GM12878 (cell line): ENCODE measurements at regions not wholly inside any gene's neighbourhood (a gene's known extent, or its start where the extent isn't known, plus 50 kb on each side); places are given as distances from the start of the nearest gene placed in this dataset.

Experiments
- ATAC-seq: fragments of 200-7000 bp; cut with Tn5 transposase; 3 replicates; pipeline ENCODE4 v1.9.1; 2020; ENCODE audit warnings: mild to moderate bottlenecking, moderate library complexity
- BruUV-seq: library from RNA; stranded (reverse); fragments of 400-500 nt; replicated peaks from 2 replicates; lab custom pipeline; 2021; lab: Mats Ljungman, UMichigan
- CTCF ChIA-PET: fragments of 300-600 bp; sonication (Branson Sonifier 250); formaldehyde crosslinking; extraction: SDS; loops from one replicate; lab custom pipeline; 2021; ENCODE audit warnings: inconsistent platforms; lab: Yijun Ruan, JAX
- POLR2A ChIA-PET: fragments of 350-600 bp; formaldehyde crosslinking; extraction: SDS; loops from one replicate; lab custom pipeline; 2021; ENCODE audit warnings: inconsistent platforms; lab: Charles Lee
- RAD21 ChIA-PET: fragments of 300-600 bp; sonication (Branson Sonifier 250); formaldehyde crosslinking; loops from one replicate; lab custom pipeline; 2023; ENCODE audit warnings: antibody characterized with exemption; ENCODE audit not compliant: unreplicated experiment; lab: Charles Lee
- SMC1A ChIA-PET: fragments of 300-600 bp; sonication (Branson Sonifier 250); formaldehyde crosslinking; loops from one replicate; lab custom pipeline; 2023; ENCODE audit not compliant: unreplicated experiment, uncharacterized antibody; lab: Charles Lee
- DNase-seq: peaks from one replicate; pipeline ENCODE4 v3.0.0-alpha.2; 2011; ENCODE audit warnings: low read depth, low spot score
- FAIRE-seq: peaks from 3 replicates; lab custom pipeline; 2011; peaks lifted over from hg19 to GRCh38; lab: Jason Lieb, UNC
- H2AFZ ChIP-seq: 2 replicates; pipeline ENCODE4 v1.6.0; 2011; ENCODE audit warnings: low read depth, low read length, control low read depth; ENCODE audit not compliant: control insufficient read depth
- H3K27ac ChIP-seq: 2 replicates; pipeline ENCODE4 v1.5.1; 2011; ENCODE audit warnings: control low read depth; ENCODE audit not compliant: control insufficient read depth, insufficient read depth
- H3K27me3 ChIP-seq, 2 experiments: replicated peaks in 1 of 2; 2 replicates each; pipeline versions ENCODE4 v1.6.0 to v1.6.1; 2011; ENCODE audit warnings: low read length in 1 of 2; ENCODE audit not compliant: control insufficient read depth in 2 of 2, insufficient read depth in 2 of 2
- H3K36me3 ChIP-seq, 2 experiments: 2 replicates each; pipeline ENCODE4 v1.5.1; 2011; ENCODE audit warnings: low read length in 1 of 2; ENCODE audit not compliant: control insufficient read depth in 2 of 2, insufficient read depth in 2 of 2
- H3K4me1 ChIP-seq: 2 replicates; pipeline ENCODE4 v1.6.1; 2011; ENCODE audit warnings: mild to moderate bottlenecking, low read length, moderate library complexity, mixed read lengths; ENCODE audit not compliant: control insufficient read depth, insufficient read depth
- H3K4me2 ChIP-seq: 2 replicates; pipeline ENCODE4 v1.6.0; 2011; ENCODE audit warnings: control low read depth; ENCODE audit not compliant: control insufficient read depth, insufficient read depth
- H3K4me3 ChIP-seq: fragments of 200-600 bp; sonication (generic); 2 replicates; pipeline ENCODE4 v1.5.1; 2016
- H3K79me2 ChIP-seq: 2 replicates; pipeline ENCODE4 v1.6.0; 2011; ENCODE audit warnings: low read length; ENCODE audit not compliant: control insufficient read depth, insufficient read depth
- H3K9ac ChIP-seq: 2 replicates; pipeline ENCODE4 v1.8.0; 2011; ENCODE audit warnings: low read length, control low read depth, mixed read lengths; ENCODE audit not compliant: control insufficient read depth, insufficient read depth
- H3K9me3 ChIP-seq: replicated peaks from 3 replicates; pipeline ENCODE4 v1.5.1; 2011; ENCODE audit warnings: mild to moderate bottlenecking, low read length; ENCODE audit not compliant: control insufficient read depth, insufficient read depth
- H4K20me1 ChIP-seq: 2 replicates; pipeline ENCODE4 v1.6.0; 2011; ENCODE audit not compliant: control insufficient read depth, insufficient read depth
- ASH2L ChIP-seq: fragments of 300-600, 200-600 bp; sonication (generic); IDR thresholded peaks from 2 replicates; pipeline ENCODE4 v1.6.1; 2017; ENCODE audit warnings: low read depth, mild to moderate bottlenecking, borderline replicate concordance
- CEBPB ChIP-seq, 2 experiments: fragments of 150-350 bp in 1 of 2; IDR thresholded peaks; 2 replicates each; pipeline ENCODE4 v1.6.1; 2012 to 2014; ENCODE audit warnings: low read depth in 2 of 2, low read length in 2 of 2, borderline replicate concordance in 1 of 2, inconsistent platforms in 1 of 2
- EGR1 ChIP-seq, 2 experiments: IDR thresholded peaks; 1 replicate in 1 of 2; 2 replicates in 1 of 2; pipeline ENCODE4 v1.6.1; 2011 to 2012; ENCODE audit warnings: low read depth in 2 of 2, low read length in 2 of 2, borderline replicate concordance in 1 of 2, mild to moderate bottlenecking in 1 of 2, moderate library complexity in 1 of 2
- IKZF2 ChIP-seq, 2 experiments: fragments of 450-650 bp; IDR thresholded peaks; 2 replicates each; pipeline ENCODE4 v1.6.1; 2017; ENCODE audit warnings: mild to moderate bottlenecking in 2 of 2, moderate library complexity in 2 of 2
- KDM1A ChIP-seq: fragments of 200-600 bp; sonication (generic); IDR thresholded peaks from 2 replicates; pipeline ENCODE4 v1.6.1; 2016; ENCODE audit warnings: borderline replicate concordance
- NR2C2 ChIP-seq: IDR thresholded peaks from 2 replicates; pipeline ENCODE4 v1.6.1; 2011; ENCODE audit warnings: borderline replicate concordance, low read depth; ENCODE audit not compliant: control insufficient read depth, insufficient read length
- RBBP5 ChIP-seq: fragments of 200-600 bp; sonication (generic); conservative IDR thresholded peaks from 2 replicates; pipeline ENCODE4 v1.6.1; 2016
- RELA ChIP-seq: fragments of 450-650 bp; IDR thresholded peaks from 2 replicates; pipeline ENCODE4 v1.8.0; 2014; ENCODE audit warnings: borderline replicate concordance; ENCODE audit not compliant: partially characterized antibody
- SIN3A ChIP-seq: IDR thresholded peaks from 2 replicates; pipeline ENCODE4 v1.6.1; 2012; ENCODE audit warnings: low read depth, low read length, improper control_type of control experiment
- STAT3 ChIP-seq: IDR thresholded peaks from 2 replicates; pipeline ENCODE4 v1.6.1; 2011; ENCODE audit warnings: low read depth, low read length, improper control_type of control experiment
- TBL1XR1 ChIP-seq: IDR thresholded peaks from 2 replicates; pipeline ENCODE4 v1.6.1; 2012; ENCODE audit warnings: low read depth, low read length, improper control_type of control experiment
- TCF12 ChIP-seq: IDR thresholded peaks from 2 replicates; pipeline ENCODE4 v1.6.1; 2011; ENCODE audit warnings: low read depth, mild to moderate bottlenecking, low read length
- WGBS: methylation state at CpG from one replicate; pipeline ENCODE4 v1.1.6; 2016; ENCODE audit warnings: low lambda C conversion rate; ENCODE audit not compliant: insufficient replicate concordance, insufficient coverage; ENCODE audit errors: missing lambda C conversion rate; 5-methylcytosine and 5-hydroxymethylcytosine counted together
- in situ Hi-C: fragments of 300-500 bp; cut with MboI; formaldehyde crosslinking; loops from 9 replicates; pipeline ENCODE4 v1.14.3; 2018; ENCODE audit warnings: mixed read lengths
- intact Hi-C: fragments of 100-400 bp; cut with micrococcal nuclease; formaldehyde crosslinking; loops from one replicate; pipeline ENCODE4 v1.14.2; 2022; ENCODE audit not compliant: unreplicated experiment
- TF ChIP-seq, protein P1 (sequence below): fragments of 450-650 bp; IDR thresholded peaks from 2 replicates; pipeline ENCODE4 v1.6.1; 2017; ENCODE audit warnings: mild to moderate bottlenecking, moderate library complexity
- TF ChIP-seq, protein P2 (sequence below): fragments of 450-650 bp; IDR thresholded peaks from 2 replicates; pipeline ENCODE4 v1.6.1; 2017; ENCODE audit warnings: antibody characterized with exemption, mild to moderate bottlenecking, moderate library complexity
- TF ChIP-seq, protein P3 (sequence below): fragments of 450-650 bp; IDR thresholded peaks from 2 replicates; pipeline ENCODE4 v1.6.1; 2018; ENCODE audit warnings: mild to moderate bottlenecking, low read depth, moderate library complexity; ENCODE audit not compliant: partially characterized antibody

DNA sequence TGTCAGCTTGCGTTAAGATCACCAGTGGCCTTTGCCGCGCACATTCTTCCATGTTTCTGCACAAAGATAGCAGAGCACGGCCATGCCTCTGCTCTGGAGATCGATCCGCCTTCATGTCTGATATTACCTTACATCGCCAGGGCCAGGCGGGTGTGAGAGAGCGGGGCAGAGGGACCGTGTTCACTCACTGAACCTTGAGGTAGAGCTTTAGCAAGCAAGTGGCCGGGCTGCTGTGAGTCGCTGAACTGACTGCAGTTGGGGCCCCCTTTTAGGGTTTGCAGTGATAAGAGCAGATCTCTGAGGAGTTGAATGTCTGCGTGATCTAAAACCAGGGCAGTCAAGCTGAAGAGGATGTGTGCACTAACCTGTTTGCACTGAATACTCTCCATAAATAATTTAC lies 275.4 kb upstream of the OBI1 start:
- in situ Hi-C loops (no loop called here), intact Hi-C loops (no loop called here)
- ATAC-seq (no peak), DNase-seq (no peak), FAIRE-seq (no peak)
- ChIA-PET CTCF (interaction anchor here (0.6 kb wide), 1 partner anchor 299 kb away, joined by 3 read pairs; no protein-coding TSS in a partner anchor), RAD21 (interaction anchor here (1.6 kb wide), 1 partner anchor 30 kb away, joined by 3 read pairs; no protein-coding TSS in a partner anchor), POLR2A (no interaction called here), SMC1A (interaction anchor here (1.9 kb wide), 1 partner anchor 44 kb away, joined by 4 read pairs; no protein-coding TSS in a partner anchor)
- H3K9ac ChIP-seq = no peak overlapping the region
- H3K36me3 ChIP-seq = no peaks in the 10 kb centered on the region
- no peak overlapping the region for H3K4me2 ChIP-seq
- H3K4me3 ChIP-seq = no peak overlapping the region
- no peak for TF ChIP-seq TCF12
- TF ChIP-seq NR2C2 = no peak
- TF ChIP-seq, protein P1, sequence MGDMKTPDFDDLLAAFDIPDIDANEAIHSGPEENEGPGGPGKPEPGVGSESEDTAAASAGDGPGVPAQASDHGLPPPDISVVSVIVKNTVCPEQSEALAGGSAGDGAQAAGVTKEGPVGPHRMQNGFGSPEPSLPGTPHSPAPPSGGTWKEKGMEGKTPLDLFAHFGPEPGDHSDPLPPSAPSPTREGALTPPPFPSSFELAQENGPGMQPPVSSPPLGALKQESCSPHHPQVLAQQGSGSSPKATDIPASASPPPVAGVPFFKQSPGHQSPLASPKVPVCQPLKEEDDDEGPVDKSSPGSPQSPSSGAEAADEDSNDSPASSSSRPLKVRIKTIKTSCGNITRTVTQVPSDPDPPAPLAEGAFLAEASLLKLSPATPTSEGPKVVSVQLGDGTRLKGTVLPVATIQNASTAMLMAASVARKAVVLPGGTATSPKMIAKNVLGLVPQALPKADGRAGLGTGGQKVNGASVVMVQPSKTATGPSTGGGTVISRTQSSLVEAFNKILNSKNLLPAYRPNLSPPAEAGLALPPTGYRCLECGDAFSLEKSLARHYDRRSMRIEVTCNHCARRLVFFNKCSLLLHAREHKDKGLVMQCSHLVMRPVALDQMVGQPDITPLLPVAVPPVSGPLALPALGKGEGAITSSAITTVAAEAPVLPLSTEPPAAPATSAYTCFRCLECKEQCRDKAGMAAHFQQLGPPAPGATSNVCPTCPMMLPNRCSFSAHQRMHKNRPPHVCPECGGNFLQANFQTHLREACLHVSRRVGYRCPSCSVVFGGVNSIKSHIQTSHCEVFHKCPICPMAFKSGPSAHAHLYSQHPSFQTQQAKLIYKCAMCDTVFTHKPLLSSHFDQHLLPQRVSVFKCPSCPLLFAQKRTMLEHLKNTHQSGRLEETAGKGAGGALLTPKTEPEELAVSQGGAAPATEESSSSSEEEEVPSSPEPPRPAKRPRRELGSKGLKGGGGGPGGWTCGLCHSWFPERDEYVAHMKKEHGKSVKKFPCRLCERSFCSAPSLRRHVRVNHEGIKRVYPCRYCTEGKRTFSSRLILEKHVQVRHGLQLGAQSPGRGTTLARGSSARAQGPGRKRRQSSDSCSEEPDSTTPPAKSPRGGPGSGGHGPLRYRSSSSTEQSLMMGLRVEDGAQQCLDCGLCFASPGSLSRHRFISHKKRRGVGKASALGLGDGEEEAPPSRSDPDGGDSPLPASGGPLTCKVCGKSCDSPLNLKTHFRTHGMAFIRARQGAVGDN = no peak
- TF ChIP-seq SIN3A = no peak
- TF ChIP-seq, protein P2, sequence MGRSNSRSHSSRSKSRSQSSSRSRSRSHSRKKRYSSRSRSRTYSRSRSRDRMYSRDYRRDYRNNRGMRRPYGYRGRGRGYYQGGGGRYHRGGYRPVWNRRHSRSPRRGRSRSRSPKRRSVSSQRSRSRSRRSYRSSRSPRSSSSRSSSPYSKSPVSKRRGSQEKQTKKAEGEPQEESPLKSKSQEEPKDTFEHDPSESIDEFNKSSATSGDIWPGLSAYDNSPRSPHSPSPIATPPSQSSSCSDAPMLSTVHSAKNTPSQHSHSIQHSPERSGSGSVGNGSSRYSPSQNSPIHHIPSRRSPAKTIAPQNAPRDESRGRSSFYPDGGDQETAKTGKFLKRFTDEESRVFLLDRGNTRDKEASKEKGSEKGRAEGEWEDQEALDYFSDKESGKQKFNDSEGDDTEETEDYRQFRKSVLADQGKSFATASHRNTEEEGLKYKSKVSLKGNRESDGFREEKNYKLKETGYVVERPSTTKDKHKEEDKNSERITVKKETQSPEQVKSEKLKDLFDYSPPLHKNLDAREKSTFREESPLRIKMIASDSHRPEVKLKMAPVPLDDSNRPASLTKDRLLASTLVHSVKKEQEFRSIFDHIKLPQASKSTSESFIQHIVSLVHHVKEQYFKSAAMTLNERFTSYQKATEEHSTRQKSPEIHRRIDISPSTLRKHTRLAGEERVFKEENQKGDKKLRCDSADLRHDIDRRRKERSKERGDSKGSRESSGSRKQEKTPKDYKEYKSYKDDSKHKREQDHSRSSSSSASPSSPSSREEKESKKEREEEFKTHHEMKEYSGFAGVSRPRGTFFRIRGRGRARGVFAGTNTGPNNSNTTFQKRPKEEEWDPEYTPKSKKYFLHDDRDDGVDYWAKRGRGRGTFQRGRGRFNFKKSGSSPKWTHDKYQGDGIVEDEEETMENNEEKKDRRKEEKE = no peak
- no peak for TF ChIP-seq RELA
- TF ChIP-seq, protein P3, sequence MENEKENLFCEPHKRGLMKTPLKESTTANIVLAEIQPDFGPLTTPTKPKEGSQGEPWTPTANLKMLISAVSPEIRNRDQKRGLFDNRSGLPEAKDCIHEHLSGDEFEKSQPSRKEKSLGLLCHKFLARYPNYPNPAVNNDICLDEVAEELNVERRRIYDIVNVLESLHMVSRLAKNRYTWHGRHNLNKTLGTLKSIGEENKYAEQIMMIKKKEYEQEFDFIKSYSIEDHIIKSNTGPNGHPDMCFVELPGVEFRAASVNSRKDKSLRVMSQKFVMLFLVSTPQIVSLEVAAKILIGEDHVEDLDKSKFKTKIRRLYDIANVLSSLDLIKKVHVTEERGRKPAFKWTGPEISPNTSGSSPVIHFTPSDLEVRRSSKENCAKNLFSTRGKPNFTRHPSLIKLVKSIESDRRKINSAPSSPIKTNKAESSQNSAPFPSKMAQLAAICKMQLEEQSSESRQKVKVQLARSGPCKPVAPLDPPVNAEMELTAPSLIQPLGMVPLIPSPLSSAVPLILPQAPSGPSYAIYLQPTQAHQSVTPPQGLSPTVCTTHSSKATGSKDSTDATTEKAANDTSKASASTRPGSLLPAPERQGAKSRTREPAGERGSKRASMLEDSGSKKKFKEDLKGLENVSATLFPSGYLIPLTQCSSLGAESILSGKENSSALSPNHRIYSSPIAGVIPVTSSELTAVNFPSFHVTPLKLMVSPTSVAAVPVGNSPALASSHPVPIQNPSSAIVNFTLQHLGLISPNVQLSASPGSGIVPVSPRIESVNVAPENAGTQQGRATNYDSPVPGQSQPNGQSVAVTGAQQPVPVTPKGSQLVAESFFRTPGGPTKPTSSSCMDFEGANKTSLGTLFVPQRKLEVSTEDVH = no peak
- TF ChIP-seq ASH2L = no peak
- TF ChIP-seq CEBPB (IDR thresholded peaks at IDR 0.05; ENCODE audit: borderline replicate concordance in 1 of 2, low read depth in 2 of 2, low read length in 2 of 2) = no peak
- TF ChIP-seq STAT3 = no peak
- TF ChIP-seq KDM1A = no peak
- TF ChIP-seq RBBP5 = no peak
- TF ChIP-seq IKZF2 (IDR thresholded peaks at IDR 0.05) = no peak
- TF ChIP-seq TBL1XR1 = no peak
- no peak for TF ChIP-seq EGR1 (IDR thresholded peaks at IDR 0.05; ENCODE audit: borderline replicate concordance in 1 of 2, low read depth in 2 of 2, low read length in 2 of 2)
- no peaks in the 10 kb centered on the region for H3K9me3 ChIP-seq
- H3K27me3 ChIP-seq = no peaks in the 10 kb centered on the region
- no peaks in the 10 kb centered on the region for H3K4me1 ChIP-seq
- H2AFZ ChIP-seq = no peak overlapping the region
- H3K27ac ChIP-seq = no peak overlapping the region
- BruUV-seq = no TSS peak
- no peaks in the 10 kb centered on the region for H3K79me2 ChIP-seq
- 61% methylated on average over 13 of the region's 13 CpGs for WGBS
- no peaks in the 10 kb centered on the region for H4K20me1 ChIP-seq
